HEK293 (cell line): ENCODE measurements at regions not wholly inside any gene's neighbourhood (a gene's known extent, or its start where the extent isn't known, plus 50 kb on each side); places are given as distances from the start of the nearest gene placed in this dataset.

Experiments
- CTCF ChIA-PET: fragments of 350-600 bp; formaldehyde crosslinking; extraction: SDS; loops from one replicate; lab custom pipeline; 2021; ENCODE audit warnings: antibody characterized with exemption; lab: Yijun Ruan, JAX
- POLR2A ChIA-PET: fragments of 300-600 bp; formaldehyde crosslinking; extraction: SDS; loops from one replicate; lab custom pipeline; 2020; ENCODE audit warnings: antibody characterized with exemption, inconsistent platforms; lab: Yijun Ruan, JAX
- H3K27ac ChIP-seq: fragments of 200-500 bp; sonication (Bioruptor generic); 2 replicates; pipeline ENCODE4 v1.5.1; 2014; ENCODE audit warnings: low read depth, low read length, control low read depth, inconsistent platforms; ENCODE audit errors: extremely low read depth
- H3K36me3 ChIP-seq, 2 experiments: fragments of 200-500 bp in 1 of 2; sonication (Bioruptor generic) in 1 of 2; 1 replicate in 1 of 2; 2 replicates in 1 of 2; pipeline ENCODE4 v1.5.1; 2014 to 2017; ENCODE audit warnings: inconsistent platforms in 2 of 2, low read length in 2 of 2; ENCODE audit not compliant: control insufficient read depth in 2 of 2, insufficient read depth in 1 of 2
- H3K4me1 ChIP-seq: fragments of 200-500 bp; sonication (Bioruptor generic); 2 replicates; pipeline ENCODE4 v1.5.1; 2014; ENCODE audit warnings: mild to moderate bottlenecking, low read length, inconsistent platforms; ENCODE audit not compliant: control insufficient read depth, insufficient read depth
- H3K4me3 ChIP-seq: 2 replicates; pipeline ENCODE4 v1.5.1; 2011; ENCODE audit warnings: low read depth, mild to moderate bottlenecking, control low read depth, low read length, moderate library complexity
- H3K9me3 ChIP-seq: fragments of 200-500 bp; sonication (Bioruptor generic); 2 replicates; pipeline ENCODE4 v1.5.1; 2014; ENCODE audit warnings: low read depth, low read length, inconsistent platforms; ENCODE audit not compliant: control insufficient read depth, insufficient read depth
- KLF7 ChIP-seq: fragments of 450-650 bp; formaldehyde crosslinking; IDR thresholded peaks from 2 replicates; pipeline ENCODE4 v1.5.1; 2016; ENCODE audit warnings: missing biosample characterization, missing genetic modification characterization, borderline replicate concordance
- OSR2 ChIP-seq: fragments of 450-650 bp; formaldehyde crosslinking; IDR thresholded peaks from 2 replicates; pipeline ENCODE4 v1.5.1; 2016; ENCODE audit warnings: missing biosample characterization, missing genetic modification characterization
- PBX3 ChIP-seq: sonication (generic); formaldehyde crosslinking; IDR thresholded peaks from 2 replicates; pipeline ENCODE4 v1.8.1; 2022; ENCODE audit warnings: mild to moderate bottlenecking, moderate library complexity, missing genetic modification reagents
- REST ChIP-seq: fragments of 450-650 bp; formaldehyde crosslinking; IDR thresholded peaks from 2 replicates; pipeline ENCODE4 v1.5.1; 2016; ENCODE audit warnings: missing biosample characterization, missing genetic modification characterization
- ZBTB20 ChIP-seq: fragments of 450-650 bp; formaldehyde crosslinking; IDR thresholded peaks from 2 replicates; pipeline ENCODE4 v1.5.1; 2016; ENCODE audit warnings: missing biosample characterization, missing genetic modification characterization
- ZBTB21 ChIP-seq: fragments of 450-650 bp; formaldehyde crosslinking; IDR thresholded peaks from 2 replicates; pipeline ENCODE4 v1.5.1; 2017; ENCODE audit warnings: missing biosample characterization, missing genetic modification characterization
- ZBTB8A ChIP-seq: fragments of 450-650 bp; formaldehyde crosslinking; IDR thresholded peaks from 2 replicates; pipeline ENCODE4 v1.5.1; 2016; ENCODE audit warnings: missing biosample characterization, missing genetic modification characterization
- ZFP69B ChIP-seq: fragments of 450-650 bp; formaldehyde crosslinking; IDR thresholded peaks from 2 replicates; pipeline ENCODE4 v1.5.1; 2016; ENCODE audit warnings: missing biosample characterization, missing genetic modification characterization
- ZNF133 ChIP-seq: fragments of 450-650 bp; formaldehyde crosslinking; IDR thresholded peaks from 2 replicates; pipeline ENCODE4 v1.5.1; 2016; ENCODE audit warnings: missing biosample characterization, missing genetic modification characterization
- ZNF211 ChIP-seq: fragments of 450-650 bp; formaldehyde crosslinking; IDR thresholded peaks from 2 replicates; pipeline ENCODE4 v1.5.1; 2016; ENCODE audit warnings: low read depth, missing biosample characterization, missing genetic modification characterization
- ZNF404 ChIP-seq: fragments of 450-650 bp; formaldehyde crosslinking; IDR thresholded peaks from 2 replicates; pipeline ENCODE4 v1.5.1; 2017; ENCODE audit warnings: missing biosample characterization, missing genetic modification characterization
- ZNF521 ChIP-seq: fragments of 450-650 bp; formaldehyde crosslinking; IDR thresholded peaks from 2 replicates; pipeline ENCODE4 v1.5.1; 2017; ENCODE audit warnings: missing biosample characterization, mild to moderate bottlenecking, missing genetic modification characterization
- ZNF549 ChIP-seq: fragments of 450-650 bp; IDR thresholded peaks from 2 replicates; pipeline ENCODE4 v1.5.1; 2018; ENCODE audit warnings: missing biosample characterization, missing genetic modification characterization, mild to moderate bottlenecking, inconsistent platforms, moderate library complexity
- ZNF571 ChIP-seq: fragments of 450-650 bp; formaldehyde crosslinking; IDR thresholded peaks from 2 replicates; pipeline ENCODE4 v1.5.0; 2017; ENCODE audit warnings: missing biosample characterization, missing genetic modification characterization
- ZNF707 ChIP-seq: fragments of 450-650 bp; formaldehyde crosslinking; IDR thresholded peaks from 2 replicates; pipeline ENCODE4 v1.5.1; 2016; ENCODE audit warnings: missing biosample characterization, missing genetic modification characterization
- ZNF76 ChIP-seq: fragments of 450-650 bp; formaldehyde crosslinking; IDR thresholded peaks from 2 replicates; pipeline ENCODE4; 2016; ENCODE audit warnings: low read depth, missing biosample characterization, missing genetic modification characterization, borderline replicate concordance
- ZSCAN4 ChIP-seq: fragments of 450-650 bp; formaldehyde crosslinking; IDR thresholded peaks from 2 replicates; pipeline ENCODE4 v1.5.1; 2017; ENCODE audit warnings: missing biosample characterization, missing genetic modification characterization
- TF ChIP-seq, protein P1 (sequence below): fragments of 450-650 bp; formaldehyde crosslinking; IDR thresholded peaks from 2 replicates; pipeline ENCODE4 v1.5.1; 2016; ENCODE audit warnings: missing biosample characterization, missing genetic modification characterization
- TF ChIP-seq, protein P2 (sequence below): fragments of 450-650 bp; formaldehyde crosslinking; IDR thresholded peaks from 2 replicates; pipeline ENCODE4 v1.5.1; 2016; ENCODE audit warnings: missing biosample characterization, missing genetic modification characterization
- TF ChIP-seq, protein P3 (sequence below): fragments of 450-650 bp; formaldehyde crosslinking; IDR thresholded peaks from 2 replicates; pipeline ENCODE4 v1.5.1; 2016; ENCODE audit warnings: missing biosample characterization, missing genetic modification characterization

DNA sequence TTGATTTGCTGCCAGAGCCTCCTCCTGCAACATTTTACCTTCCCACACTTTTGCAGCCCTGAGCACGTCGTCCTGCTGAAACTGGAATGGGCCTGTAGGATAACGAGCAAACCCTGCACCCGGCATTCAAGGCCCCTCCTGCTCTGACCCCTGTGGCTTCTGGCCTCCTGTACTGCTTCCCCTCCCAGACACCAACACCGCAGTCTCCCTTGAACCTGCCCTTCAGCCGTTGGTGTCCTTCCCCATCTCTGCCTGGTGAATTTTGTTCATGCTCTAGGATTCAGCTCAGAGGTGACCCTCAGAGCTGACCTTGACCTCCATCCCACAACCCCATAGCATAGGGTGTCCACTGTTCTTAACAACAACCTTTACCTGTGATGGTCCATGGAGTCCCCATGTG lies 535.1 kb downstream of the MATN1 start (continued):
- TF ChIP-seq PBX3 (no peak), ZNF404 (tag by site-specific recombination) (no peak), ZNF76 (tag by site-specific recombination) (no peak), ZNF521 (tag by site-specific recombination) (no peak), OSR2 (tag by site-specific recombination) (no peak)
- TF ChIP-seq, protein P1, sequence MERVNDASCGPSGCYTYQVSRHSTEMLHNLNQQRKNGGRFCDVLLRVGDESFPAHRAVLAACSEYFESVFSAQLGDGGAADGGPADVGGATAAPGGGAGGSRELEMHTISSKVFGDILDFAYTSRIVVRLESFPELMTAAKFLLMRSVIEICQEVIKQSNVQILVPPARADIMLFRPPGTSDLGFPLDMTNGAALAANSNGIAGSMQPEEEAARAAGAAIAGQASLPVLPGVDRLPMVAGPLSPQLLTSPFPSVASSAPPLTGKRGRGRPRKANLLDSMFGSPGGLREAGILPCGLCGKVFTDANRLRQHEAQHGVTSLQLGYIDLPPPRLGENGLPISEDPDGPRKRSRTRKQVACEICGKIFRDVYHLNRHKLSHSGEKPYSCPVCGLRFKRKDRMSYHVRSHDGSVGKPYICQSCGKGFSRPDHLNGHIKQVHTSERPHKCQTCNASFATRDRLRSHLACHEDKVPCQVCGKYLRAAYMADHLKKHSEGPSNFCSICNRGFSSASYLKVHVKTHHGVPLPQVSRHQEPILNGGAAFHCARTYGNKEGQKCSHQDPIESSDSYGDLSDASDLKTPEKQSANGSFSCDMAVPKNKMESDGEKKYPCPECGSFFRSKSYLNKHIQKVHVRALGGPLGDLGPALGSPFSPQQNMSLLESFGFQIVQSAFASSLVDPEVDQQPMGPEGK: no peak
- TF ChIP-seq, all 188 proteins: peak for 0

GRCh38 chr1:30187413-30188023 lies 535.9 kb downstream of the MATN1 start:
- H3K4me3 ChIP-seq: no peak overlapping the region
- H3K4me1 ChIP-seq: no peaks in the 10 kb centered on the region
- CTCF ChIA-PET: interaction anchor here (0.8 kb wide), 1 partner anchor 27 kb away, joined by 3 read pairs; no protein-coding TSS in a partner anchor
- TF ChIP-seq ZBTB21 (tag by site-specific recombination) (no peak), ZSCAN4 (no peak), ZNF707 (tag by site-specific recombination) (no peak)
- TF ChIP-seq, protein P2, sequence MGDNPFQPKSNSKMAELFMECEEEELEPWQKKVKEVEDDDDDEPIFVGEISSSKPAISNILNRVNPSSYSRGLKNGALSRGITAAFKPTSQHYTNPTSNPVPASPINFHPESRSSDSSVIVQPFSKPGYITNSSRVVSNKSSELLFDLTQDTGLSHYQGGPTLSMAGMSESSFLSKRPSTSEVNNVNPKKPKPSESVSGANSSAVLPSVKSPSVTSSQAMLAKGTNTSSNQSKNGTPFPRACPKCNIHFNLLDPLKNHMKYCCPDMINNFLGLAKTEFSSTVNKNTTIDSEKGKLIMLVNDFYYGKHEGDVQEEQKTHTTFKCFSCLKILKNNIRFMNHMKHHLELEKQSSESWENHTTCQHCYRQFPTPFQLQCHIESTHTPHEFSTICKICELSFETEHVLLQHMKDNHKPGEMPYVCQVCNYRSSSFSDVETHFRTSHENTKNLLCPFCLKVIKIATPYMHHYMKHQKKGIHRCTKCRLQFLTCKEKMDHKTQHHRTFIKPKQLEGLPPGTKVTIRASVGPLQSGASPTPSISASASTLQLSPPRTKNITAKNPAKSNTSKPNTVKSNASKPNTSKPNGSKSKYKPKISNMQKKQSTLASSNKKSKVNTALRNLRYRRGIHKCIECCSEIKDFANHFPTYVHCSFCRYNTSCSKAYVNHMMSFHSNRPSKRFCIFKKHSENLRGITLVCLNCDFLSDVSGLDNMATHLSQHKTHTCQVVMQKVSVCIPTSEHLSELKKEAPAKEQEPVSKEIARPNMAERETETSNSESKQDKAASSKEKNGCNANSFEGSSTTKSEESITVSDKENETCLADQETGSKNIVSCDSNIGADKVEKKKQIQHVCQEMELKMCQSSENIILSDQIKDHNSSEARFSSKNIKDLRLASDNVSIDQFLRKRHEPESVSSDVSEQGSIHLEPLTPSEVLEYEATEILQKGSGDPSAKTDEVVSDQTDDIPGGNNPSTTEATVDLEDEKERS (tag by site-specific recombination): no peak
- H3K9me3 ChIP-seq: no peaks in the 10 kb centered on the region
- POLR2A ChIA-PET: no interaction called here
- H3K36me3 ChIP-seq: no peaks in the 10 kb centered on the region
- no peak overlapping the region for H3K27ac ChIP-seq

DNA sequence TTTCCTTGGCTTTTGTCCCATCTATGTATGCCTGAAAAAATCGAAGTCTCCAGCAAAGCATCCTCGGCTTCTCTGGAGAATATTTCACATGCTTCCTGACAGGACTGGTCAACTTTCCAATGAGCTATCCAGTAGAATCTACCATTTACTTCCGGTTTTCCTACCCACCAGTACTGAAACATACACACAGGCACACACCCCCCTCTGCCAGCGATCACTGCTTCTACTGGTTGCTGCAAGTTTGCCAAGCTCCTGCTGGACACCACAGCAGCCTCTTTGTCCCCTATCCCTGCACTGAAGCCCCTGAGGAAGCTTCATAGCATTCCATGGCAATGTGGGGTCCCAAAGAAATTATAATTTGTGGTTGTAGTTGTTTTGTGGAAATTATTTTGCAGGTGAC lies 536.8 kb downstream of the MATN1 start:
- POLR2A ChIA-PET: no interaction called here
- CTCF ChIA-PET: no interaction called here
- H3K4me1 ChIP-seq: no peaks in the 10 kb centered on the region

More for the DNA sequence above, 536.8 kb downstream of the MATN1 start:
- Histone ChIP-seq H3K36me3 (no peaks in the 10 kb centered on the region), H3K9me3 (no peaks in the 10 kb centered on the region), H3K27ac (no peak overlapping the region)
- TF ChIP-seq ZBTB20 (tag by site-specific recombination) (no peak), ZNF571 (tag by site-specific recombination) (no peak), ZNF211 (tag by site-specific recombination) (no peak), ZFP69B (tag by site-specific recombination) (no peak), ZNF133 (tag by site-specific recombination) (no peak), REST (no peak), KLF7 (no peak), ZNF549 (tag by site-specific recombination) (no peak), ZBTB8A (no peak)
- TF ChIP-seq, protein P3, sequence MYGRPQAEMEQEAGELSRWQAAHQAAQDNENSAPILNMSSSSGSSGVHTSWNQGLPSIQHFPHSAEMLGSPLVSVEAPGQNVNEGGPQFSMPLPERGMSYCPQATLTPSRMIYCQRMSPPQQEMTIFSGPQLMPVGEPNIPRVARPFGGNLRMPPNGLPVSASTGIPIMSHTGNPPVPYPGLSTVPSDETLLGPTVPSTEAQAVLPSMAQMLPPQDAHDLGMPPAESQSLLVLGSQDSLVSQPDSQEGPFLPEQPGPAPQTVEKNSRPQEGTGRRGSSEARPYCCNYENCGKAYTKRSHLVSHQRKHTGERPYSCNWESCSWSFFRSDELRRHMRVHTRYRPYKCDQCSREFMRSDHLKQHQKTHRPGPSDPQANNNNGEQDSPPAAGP: no peak
- TF ChIP-seq, all 188 proteins: peak for 0
- no peak overlapping the region for H3K4me3 ChIP-seq
